Prostate gland (tissue), 2 donors: ENCODE measurements at regions not wholly inside any gene's neighbourhood (a gene's known extent, or its start where the extent isn't known, plus 50 kb on each side); places are given as distances from the start of the nearest gene placed in this dataset.
"Not testable (repeated sequence)": the region's sequence is repeated elsewhere in the genome, so short reads cannot be mapped to it uniquely, and the experiment has no call there.

ENCODE experiments used
- DNase-seq: peaks from one replicate; pipeline ENCODE4 v3.0.0-alpha.2; 2019; ENCODE audit warnings: low spot score
- H3K27ac ChIP-seq, 2 donors: fragments of 200-600 bp; sonication (generic); 2 replicates each; pipeline ENCODE4 v1.5.1; 2017 to 2019
- H3K27me3 ChIP-seq: fragments of 200-600 bp; sonication (generic); replicated peaks from 2 replicates; pipeline ENCODE4 v1.5.1; 2019; ENCODE audit not compliant: insufficient read depth
- H3K36me3 ChIP-seq, 2 donors: fragments of 200-600 bp; sonication (generic); 1 replicate in 1 of 2; 2 replicates in 1 of 2; pipeline versions ENCODE4 v1.5.1 to v1.8.1; 2017 to 2019
- H3K4me1 ChIP-seq: fragments of 200-600 bp; sonication (generic); replicated peaks from 2 replicates; pipeline ENCODE4 v1.5.1; 2019
- H3K4me3 ChIP-seq, 2 donors: fragments of 200-600 bp; sonication (generic); 2 replicates each; pipeline ENCODE4 v1.5.1; 2017 to 2019
- H3K9me3 ChIP-seq: fragments of 200-600 bp; sonication (generic); 2 replicates; pipeline ENCODE4 v1.5.1; 2017
- POLR2A ChIP-seq: fragments of 450-650 bp; IDR thresholded peaks from one replicate; pipeline ENCODE4 v1.6.1; 2016; ENCODE audit warnings: antibody characterized with exemption, mild to moderate bottlenecking
- POLR2AphosphoS5 ChIP-seq: sonication (generic); formaldehyde crosslinking; IDR thresholded peaks from one replicate; pipeline ENCODE4 v1.6.1; 2017; ENCODE audit warnings: antibody characterized with exemption
- WGBS: methylation state at CpG from one replicate; pipeline ENCODE4 v1.1.5; 2018; 5-methylcytosine and 5-hydroxymethylcytosine counted together
- intact Hi-C: fragments of 100-400 bp; cut with DNase I; formaldehyde crosslinking; loops from one replicate; pipeline ENCODE4 v1.14.2; 2022
- TF ChIP-seq, protein P1 (sequence below), 4 experiments: fragments of 200-600 bp in 2 of 4; fragments of 450-650 bp in 2 of 4; sonication (generic) in 2 of 4; IDR thresholded peaks; 1 replicate in 3 of 4; 2 replicates in 1 of 4; pipeline ENCODE4 v1.5.1; 2016 to 2019; ENCODE audit warnings: antibody characterized with exemption in 4 of 4, mild to moderate bottlenecking in 2 of 4, moderate library complexity in 2 of 4

DNA sequence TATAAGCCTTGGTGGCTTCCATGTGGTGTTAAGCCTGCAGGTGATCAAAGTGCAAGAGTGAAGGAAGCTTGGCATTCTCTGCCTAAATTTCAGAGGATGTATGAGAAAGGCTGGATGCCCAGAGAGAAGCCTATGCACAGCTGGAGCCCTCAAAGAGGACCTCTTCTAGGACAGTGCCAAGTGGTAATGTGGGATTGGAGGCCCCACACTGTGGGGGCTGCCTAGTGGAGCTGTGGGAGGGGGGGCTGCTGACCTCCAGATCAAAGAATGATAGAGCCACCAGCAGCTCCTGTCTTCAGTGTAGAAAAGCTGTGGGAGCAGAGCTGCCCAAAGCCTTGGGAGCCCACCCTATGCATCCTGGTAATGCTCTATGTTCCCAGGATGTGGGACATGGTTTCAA lies 1512.7 kb upstream of the TPTE start:
- H3K9me3 ChIP-seq = no peaks in the 10 kb centered on the region
- no peaks in the 10 kb centered on the region for H3K36me3 ChIP-seq
- intact Hi-C loops = no loop called here
- H3K4me1 ChIP-seq = no peaks in the 10 kb centered on the region
- no peaks in the 10 kb centered on the region for H3K27me3 ChIP-seq
- H3K4me3 ChIP-seq = no peak overlapping the region
- TF ChIP-seq, protein P1, sequence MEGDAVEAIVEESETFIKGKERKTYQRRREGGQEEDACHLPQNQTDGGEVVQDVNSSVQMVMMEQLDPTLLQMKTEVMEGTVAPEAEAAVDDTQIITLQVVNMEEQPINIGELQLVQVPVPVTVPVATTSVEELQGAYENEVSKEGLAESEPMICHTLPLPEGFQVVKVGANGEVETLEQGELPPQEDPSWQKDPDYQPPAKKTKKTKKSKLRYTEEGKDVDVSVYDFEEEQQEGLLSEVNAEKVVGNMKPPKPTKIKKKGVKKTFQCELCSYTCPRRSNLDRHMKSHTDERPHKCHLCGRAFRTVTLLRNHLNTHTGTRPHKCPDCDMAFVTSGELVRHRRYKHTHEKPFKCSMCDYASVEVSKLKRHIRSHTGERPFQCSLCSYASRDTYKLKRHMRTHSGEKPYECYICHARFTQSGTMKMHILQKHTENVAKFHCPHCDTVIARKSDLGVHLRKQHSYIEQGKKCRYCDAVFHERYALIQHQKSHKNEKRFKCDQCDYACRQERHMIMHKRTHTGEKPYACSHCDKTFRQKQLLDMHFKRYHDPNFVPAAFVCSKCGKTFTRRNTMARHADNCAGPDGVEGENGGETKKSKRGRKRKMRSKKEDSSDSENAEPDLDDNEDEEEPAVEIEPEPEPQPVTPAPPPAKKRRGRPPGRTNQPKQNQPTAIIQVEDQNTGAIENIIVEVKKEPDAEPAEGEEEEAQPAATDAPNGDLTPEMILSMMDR (IDR thresholded peaks at IDR 0.05) = no peak
- TF ChIP-seq POLR2AphosphoS5 = no peak
- TF ChIP-seq POLR2A = no peak
- no peak overlapping the region for H3K27ac ChIP-seq
- DNase-seq = no peak

DNA sequence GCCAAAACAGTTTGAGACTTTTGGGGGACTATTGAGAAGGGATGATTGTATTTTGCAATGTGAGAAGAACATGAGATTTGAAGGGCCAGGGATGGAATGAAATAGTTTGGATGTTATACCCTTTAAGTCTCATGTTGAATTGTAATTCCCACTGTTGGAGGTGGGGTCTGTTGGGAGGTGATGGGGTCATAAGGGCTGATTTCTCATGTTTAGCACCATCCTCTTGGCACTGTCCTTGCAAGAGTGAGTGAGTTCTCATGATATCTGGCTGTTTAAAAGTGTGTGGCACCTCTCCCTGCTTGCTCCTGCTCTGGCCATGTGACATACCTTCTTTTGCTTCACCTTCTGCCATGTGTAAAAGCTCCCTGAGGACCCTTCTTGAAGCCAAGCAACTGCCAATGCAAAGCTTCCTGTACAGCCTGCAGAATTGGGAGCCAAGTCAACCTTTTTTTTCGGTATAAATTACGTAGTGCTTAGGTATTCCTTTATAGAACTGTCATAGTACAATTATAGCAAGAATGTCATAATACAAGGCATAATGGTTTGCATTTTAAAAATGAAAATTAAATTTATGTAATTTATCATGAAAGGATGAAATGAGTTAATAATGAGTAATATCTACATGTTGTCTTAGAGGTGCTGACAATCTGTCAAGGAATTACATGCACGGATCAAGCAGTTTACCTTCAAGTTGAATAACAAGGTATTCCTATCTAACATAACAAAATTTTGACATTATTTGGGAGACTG lies 1511.9 kb upstream of the TPTE start:
- DNase-seq, H3K27ac ChIP-seq, H3K36me3 ChIP-seq, H3K9me3 ChIP-seq, H3K4me3 ChIP-seq, H3K27me3 ChIP-seq, H3K4me1 ChIP-seq, intact Hi-C loops: not testable (repeated sequence)
- WGBS = 51% methylated on average over 3 of the region's 3 CpGs

GRCh38 chr21:9010121-9010795 lies 1511.1 kb upstream of the TPTE start:
- intact Hi-C loops, H3K4me1 ChIP-seq, DNase-seq, H3K9me3 ChIP-seq, H3K27me3 ChIP-seq, H3K27ac ChIP-seq, H3K36me3 ChIP-seq, H3K4me3 ChIP-seq: not testable (repeated sequence)
- 20% methylated on average over 4 of the region's 4 CpGs for WGBS

DNA sequence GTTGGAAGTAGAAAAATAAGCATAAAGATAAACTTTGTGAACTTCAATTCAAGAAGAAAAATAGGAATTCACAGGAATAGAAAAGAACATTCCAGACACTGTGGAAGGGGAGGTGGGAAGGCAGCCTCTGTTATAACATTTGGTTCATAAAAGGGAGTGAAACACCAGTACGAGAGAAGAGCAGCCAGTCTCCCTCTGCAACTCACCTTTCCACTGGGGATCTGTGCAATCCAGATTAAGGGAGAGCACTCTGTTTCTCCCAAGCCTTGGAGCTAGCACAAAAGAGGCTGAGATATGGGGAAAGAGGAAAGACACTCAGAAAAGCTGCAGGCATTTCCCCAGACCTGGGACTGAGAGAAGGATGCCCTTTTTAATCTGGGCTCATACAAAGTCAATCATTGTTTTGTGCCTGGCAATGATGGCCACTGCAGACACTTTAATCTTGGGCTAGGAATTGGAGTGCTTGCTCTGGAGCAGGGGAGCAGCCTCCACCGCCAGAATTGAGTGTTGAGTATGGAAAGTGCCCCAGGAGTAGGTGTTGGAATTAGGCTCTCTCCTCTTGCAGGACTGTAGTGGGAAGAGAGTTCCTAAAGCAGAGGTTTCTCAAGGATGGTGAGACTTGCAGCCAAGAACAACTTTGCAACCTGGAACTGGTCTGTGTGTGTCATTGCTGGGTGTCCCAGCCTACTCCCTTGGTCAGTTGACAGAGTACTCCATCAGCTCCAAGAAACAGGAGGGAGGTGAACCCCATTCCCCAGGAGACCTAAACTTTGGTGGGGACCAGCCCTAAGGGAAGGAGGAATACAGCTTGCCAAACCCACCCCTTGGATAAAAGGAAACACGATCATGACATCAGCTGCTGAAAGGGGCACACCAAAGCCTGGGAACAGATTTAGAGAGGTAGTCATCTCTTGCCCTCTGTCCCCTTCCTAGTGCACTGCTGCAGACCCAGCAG lies 1510.2 kb upstream of the TPTE start:
- H3K4me1 ChIP-seq, H3K27me3 ChIP-seq, H3K4me3 ChIP-seq, H3K9me3 ChIP-seq, H3K36me3 ChIP-seq, DNase-seq, intact Hi-C loops, H3K27ac ChIP-seq: not testable (repeated sequence)
- WGBS = 53% methylated on average over 3 of the region's 3 CpGs

DNA sequence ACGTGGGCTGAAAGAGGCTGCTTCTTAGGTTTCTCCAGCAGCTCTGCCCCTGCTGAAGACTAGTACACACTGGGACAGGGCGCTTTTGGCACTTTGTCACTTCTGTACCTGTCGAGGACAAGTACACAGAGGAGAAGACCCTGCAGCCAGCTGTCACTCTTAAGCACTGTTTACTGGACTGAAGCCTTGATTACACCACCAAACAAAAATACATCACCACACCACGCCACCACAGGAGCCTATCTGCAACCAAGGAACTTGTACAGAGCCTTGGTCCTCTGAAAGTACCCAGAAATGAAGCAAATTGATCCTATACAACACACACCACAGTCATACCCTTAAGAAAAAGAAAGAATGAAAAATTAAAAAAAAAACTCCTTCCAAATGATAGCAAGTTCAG lies 1509.5 kb upstream of the TPTE start:
- not testable (repeated sequence) for H3K27me3 ChIP-seq
- 47% methylated on average over 4 of the region's 4 CpGs for WGBS

DNA sequence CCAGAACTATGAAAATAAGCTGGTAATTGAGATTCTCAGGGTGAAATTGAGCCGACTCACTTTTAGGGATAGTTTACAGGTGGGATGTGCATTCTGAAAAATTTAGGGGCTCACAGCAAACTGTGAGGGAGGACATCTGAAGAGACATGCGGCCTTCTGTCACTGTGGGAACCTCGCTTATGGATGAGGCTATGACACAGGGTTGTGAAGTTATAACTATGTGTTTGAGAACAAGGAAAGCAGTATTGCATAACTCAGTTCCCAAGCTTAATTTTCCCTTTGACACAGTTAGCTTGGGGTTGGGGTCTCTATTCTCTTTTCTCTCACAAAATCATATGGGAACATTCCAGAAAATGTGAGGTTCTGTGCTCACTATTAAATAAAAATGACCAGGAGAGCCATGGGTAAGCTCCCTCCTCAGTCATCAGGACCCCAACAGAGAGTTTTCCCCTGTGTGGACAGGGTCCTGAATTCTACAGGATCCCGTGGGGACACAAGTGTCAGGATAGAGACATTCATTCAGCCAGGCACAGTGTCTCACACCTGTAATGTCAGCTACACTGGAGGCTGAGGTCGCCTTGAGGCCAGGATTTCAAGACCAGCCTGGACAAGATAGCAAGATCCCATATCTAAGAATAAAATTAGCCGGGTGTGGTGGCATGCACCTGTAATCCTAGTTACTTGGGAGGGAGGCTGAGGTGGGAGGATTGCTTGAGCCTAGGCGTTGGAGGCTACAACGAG lies 1507.7 kb upstream of the TPTE start:
- H3K27ac ChIP-seq, H3K4me1 ChIP-seq, intact Hi-C loops, H3K4me3 ChIP-seq, DNase-seq, H3K36me3 ChIP-seq, H3K9me3 ChIP-seq, H3K27me3 ChIP-seq: not testable (repeated sequence)
- 52% methylated on average over 8 of the region's 8 CpGs for WGBS

More for the DNA sequence above, 1509.5 kb upstream of the TPTE start:
- H3K4me1 ChIP-seq, H3K27ac ChIP-seq, H3K36me3 ChIP-seq, H3K9me3 ChIP-seq, DNase-seq, H3K4me3 ChIP-seq, intact Hi-C loops: not testable (repeated sequence)

- intact Hi-C loops = not testable (repeated sequence)
- 68% methylated on average over 7 of the region's 7 CpGs for WGBS
Measured at GRCh38 chr21:9014243-9014734, 1507.1 kb upstream of the TPTE start.

DNA sequence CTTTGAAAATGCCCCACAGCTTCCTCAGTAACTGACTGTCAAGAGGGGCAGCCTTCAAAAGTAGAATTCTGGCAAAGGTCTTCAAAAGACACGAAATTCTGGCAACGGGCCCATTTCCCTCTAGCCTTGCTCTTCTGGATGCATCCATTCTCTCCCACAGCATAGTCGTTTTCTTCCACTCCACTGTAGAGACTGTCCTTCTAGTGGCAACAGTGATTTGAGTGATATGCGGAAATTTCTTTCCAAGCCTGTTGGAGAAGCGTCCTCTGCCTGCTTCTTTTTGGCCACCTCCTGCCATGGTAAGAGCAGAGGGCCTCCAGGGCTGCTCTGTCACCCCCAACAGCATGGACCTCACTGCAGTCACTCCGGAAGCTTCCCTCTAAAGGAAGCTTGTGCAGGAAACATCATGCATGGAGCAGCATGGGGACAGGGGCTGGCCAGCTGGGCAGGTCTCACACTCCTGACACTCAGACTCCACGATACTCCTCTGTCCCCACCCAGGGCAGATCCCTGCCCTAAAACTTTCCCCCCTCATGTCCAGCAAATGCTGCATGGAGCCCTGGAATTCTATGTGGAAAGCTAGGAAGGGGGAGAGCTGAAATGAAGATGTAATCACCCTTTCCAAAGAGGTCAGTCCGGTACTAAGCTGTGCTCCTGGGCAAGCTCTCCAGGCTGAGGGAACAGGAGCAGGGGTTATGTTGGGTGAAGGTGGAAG lies 1505.7 kb upstream of the TPTE start:
- WGBS = 68% methylated on average over 8 of the region's 8 CpGs
- H3K36me3 ChIP-seq, intact Hi-C loops, H3K4me1 ChIP-seq, H3K4me3 ChIP-seq, H3K27me3 ChIP-seq, H3K27ac ChIP-seq, DNase-seq, H3K9me3 ChIP-seq: not testable (repeated sequence)

More at GRCh38 chr21:9014243-9014734, 1507.1 kb upstream of the TPTE start:
- H3K4me1 ChIP-seq, H3K36me3 ChIP-seq, H3K27ac ChIP-seq, H3K9me3 ChIP-seq, DNase-seq, H3K4me3 ChIP-seq, H3K27me3 ChIP-seq: not testable (repeated sequence)

DNA sequence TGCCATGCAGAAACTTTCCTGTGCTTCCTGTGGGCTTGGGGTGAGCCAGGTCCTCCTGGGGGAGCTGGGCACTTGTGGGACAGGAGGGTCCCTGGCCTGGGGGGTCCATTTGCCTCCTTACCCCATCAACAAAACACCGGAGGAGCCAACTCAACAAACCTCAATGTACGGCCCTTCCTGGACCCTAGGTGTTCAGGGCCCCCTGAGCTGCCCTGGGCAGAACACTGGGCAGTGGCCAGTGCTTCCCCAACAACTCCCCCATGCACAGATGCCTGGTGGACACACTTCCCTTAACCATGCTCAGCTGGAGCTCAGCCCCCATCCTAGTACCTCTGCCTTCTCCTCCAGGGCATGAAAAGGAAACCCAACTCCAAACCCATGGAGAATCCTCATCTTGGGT lies 1504.2 kb upstream of the TPTE start:
- H3K9me3 ChIP-seq, intact Hi-C loops, H3K27ac ChIP-seq, H3K4me3 ChIP-seq, H3K4me1 ChIP-seq, DNase-seq, H3K36me3 ChIP-seq, H3K27me3 ChIP-seq: not testable (repeated sequence)
- WGBS = 56% methylated on average over 2 of the region's 2 CpGs

GRCh38 chr21:9018731-9019253 lies 1502.6 kb upstream of the TPTE start:
- H3K9me3 ChIP-seq, intact Hi-C loops, H3K36me3 ChIP-seq, H3K4me3 ChIP-seq, H3K27ac ChIP-seq, H3K27me3 ChIP-seq, DNase-seq, H3K4me1 ChIP-seq: not testable (repeated sequence)
- 53% methylated on average over 5 of the region's 5 CpGs for WGBS
